Inferior parietal cortex (tissue), 1 donor: ENCODE measurements at regions not wholly inside any gene's neighbourhood (a gene's known extent, or its start where the extent isn't known, plus 50 kb on each side); places are given as distances from the start of the nearest gene placed in this dataset.
A peak's percentile ranks its signal among the peaks of the same experiment; 100 is the strongest.
"Not testable (repeated sequence)": the region's sequence is repeated elsewhere in the genome, so short reads cannot be mapped to it uniquely, and the experiment has no call there.

ENCODE experiments used
- DNase-seq: peaks from one replicate; pipeline ENCODE4 v3.0.0-alpha.2; 2016; ENCODE audit errors: extremely low spot score

DNA sequence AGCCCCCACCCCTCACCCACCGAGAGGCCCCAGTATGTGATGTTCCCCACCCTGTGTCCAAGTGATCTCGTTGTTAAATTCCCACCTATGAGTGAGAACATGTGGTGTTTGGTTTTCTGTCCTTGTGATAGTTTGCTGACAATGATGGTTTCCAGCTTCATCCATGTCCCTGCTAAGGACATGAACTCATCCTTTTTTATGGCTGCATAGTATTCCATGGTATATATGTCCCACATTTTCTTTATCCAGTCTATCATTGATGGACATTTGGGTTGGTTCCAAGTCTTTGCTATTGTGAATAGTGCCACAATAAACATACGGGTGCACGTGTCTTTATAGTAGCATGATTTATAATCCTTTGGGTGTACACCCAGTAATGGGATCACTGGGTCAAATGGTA is 79.2 kb downstream of the PXDC1 start:
- not testable (repeated sequence) for DNase-seq

DNA sequence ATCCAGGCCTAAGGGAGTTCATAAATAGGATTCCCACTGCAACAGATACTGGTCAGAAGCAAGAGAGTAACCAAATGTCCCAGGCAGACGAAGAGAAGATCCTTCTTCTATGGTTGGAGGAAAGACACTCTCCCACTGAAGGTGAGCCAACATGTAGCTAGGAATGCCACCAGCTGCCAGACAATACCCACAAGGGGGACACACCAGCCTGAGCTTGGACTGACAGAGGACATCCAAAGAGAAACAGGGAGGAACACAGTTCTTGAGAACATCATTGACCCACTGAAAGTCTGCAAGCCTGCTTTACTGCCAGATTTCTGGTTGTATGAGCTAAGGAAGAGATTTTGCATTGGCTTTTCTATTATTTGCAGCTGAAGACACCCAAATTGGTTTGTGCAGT is 80.1 kb downstream of the PXDC1 start:
- no peak for DNase-seq

DNA sequence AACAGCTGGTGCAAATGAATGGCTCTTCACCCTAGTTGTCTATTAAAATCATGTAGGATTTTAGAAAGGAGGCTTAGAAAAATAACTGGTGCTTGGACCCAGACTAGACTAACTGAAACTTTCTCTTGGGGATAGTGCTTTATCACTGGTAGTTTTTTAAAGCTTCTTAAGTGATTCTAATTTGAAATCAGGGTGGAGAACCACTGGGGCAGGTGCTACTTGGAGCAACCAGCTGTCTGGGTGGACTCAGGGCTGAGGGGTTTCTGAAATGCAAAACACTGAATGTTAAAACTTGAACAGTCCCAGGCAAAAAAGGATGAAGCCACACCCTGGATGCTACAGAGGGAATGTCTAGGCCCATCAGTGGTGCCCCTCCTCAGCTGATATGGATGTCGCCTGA is 81.2 kb downstream of the PXDC1 start:
- no peak for DNase-seq

DNA sequence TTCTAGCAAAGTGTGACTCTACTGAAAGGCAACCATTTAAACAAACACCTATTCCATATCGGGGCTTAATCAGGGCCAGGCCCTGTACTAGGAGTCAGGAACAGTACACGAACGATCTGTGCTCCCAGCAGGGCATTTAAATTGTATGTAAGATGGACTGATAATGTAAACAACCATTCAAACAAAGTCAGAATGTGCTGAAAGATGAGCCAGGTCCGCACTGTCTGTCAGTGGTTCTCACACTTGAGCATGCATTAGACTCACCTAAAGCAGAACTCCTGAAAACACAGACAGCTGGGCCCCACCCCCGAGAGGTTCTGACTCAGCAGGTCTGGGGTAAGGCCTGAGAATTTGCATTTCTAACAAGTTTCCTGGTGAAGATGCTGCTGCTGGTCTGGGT is 81.6 kb downstream of the PXDC1 start:
- DNase-seq: no peak

DNA sequence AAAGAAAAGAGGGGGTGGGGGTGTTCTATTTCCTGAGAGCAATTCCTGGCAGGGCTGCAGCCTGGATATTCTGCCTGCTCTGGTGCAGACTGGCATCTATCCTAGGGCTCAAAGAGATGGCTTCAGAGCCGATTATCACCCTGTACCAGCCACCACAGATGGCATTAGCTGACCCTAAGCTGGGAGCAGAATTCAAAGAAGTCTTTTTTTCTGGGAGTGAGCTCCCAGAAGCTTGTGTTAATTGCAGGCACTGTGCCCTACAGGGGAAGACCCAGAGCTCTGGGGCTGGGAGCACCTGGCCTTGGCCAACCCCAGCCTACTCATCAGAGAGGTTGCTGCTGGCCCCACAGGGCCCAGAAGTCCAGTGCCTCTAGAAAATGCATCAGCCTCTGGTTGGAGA is 85.9 kb downstream of the PXDC1 start:
- DNase-seq: peak; percentile 44

DNA sequence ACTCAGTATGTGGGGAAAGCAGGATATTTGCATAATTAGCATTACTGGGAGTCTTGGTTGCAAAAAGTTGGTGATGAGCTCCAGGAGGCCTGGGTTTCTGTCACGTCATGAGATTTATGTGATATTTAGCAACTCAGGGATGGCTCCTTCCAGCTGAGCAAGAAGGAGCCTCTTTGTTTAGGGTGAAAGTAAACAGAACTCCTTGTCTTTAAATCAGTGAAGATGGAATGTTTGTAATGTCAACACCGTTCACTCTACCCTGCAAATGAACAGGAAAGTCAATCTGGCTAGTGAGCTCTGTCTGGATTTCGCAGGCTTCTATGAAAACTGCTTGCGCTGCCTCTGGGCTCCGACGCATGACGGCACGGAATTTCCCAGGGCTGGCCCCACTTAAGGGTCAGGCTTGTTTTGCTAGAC is 86.9 kb downstream of the PXDC1 start:
- no peak for DNase-seq

DNA sequence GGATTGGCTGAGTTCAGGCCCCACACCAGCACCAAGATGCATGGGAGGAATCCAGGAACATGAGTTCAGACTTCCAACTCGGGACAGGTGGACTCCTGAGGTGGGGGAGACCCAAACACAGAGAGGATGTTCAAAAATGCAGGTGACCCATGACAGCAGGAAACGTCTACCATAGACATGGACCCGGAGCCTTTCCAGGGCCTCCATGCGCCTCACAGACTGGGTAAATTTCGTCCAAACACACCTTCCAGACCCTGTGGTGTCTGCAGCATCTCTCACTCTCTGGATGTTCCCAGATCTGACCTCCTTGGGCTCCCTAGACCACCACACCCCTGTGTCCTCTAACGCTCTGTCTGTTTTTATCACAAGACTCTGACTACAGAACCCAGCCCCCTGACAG is 87.7 kb downstream of the PXDC1 start:
- DNase-seq: no peak

DNA sequence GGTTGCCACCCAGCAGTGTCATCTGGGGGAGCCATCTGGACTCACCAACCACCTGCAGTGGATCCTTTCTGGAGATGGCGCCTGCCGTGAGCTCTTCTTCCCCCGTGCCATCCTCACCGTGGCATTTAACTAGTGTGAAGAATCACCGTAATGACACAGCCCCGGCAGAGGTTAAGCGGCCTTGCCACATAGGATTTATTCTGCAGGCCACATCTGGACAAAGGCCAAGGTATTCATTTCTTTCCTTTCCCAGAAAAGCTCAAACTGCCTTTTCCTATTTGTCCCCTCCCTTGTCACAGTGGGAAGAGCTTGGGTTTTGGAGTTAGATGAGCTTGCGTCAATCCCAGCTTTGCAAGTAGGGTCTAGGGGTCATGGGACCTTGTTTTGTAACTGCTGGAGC is 88.4 kb downstream of the PXDC1 start:
- no peak for DNase-seq

DNA sequence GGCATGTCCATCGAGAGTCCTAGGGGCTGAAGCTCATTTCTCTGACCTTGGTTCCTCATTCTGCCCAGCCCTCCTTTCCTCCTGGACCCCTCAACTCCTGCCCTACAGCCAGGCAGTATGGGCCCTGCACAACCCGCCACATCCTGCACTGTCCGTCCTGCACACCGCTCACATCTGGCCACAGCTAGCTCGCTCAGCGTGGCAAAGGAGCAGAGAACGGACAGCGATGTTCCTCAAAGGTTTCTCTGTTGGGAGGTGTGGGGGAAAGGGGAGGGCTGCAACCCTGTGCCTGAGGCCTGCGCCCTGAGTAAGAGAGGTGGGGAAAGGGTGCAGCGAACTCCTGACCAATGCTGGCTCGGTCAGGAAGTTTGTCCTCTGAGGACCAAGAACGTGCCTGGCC is 90.1 kb downstream of the PXDC1 start:
- no peak for DNase-seq

DNA sequence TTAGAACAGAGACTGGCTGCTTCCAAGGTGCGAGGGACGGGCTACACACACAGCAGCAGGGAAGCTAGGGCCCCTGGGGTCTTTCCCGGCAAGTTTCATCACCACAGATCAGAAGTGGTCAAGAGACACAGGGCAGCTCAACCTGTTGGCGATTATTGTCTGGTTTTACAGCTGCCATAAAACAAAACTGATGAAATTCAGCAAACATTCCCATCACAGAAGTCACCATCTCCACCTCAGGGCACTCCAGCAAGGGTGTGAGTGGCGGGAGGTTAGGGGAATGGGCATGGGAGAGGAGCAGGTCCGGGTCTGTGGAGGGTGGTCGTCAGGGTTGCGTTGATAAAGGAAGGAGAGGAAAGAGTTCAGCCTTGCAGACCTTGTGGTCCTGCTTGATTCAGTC is 91.0 kb downstream of the PXDC1 start:
- DNase-seq: no peak

DNA sequence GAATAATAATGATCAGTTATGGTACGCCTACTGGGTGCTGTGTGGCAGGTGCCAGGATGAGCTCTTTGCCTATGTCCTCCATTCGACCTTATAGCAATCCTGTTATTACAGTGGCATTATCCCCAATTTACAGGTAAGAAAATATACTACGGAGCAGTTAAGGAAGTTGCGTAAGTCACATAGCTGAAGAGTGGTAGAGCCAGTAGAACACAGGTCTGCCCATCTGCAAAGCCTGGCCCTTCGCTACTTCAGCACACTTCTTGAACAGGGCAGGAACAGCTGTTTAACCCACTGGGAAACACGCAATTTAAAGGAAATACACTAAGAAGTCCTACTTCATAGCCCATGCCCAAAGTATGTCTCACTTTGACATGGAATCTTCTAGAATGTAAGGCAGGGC is 91.8 kb downstream of the PXDC1 start:
- no peak for DNase-seq

DNA sequence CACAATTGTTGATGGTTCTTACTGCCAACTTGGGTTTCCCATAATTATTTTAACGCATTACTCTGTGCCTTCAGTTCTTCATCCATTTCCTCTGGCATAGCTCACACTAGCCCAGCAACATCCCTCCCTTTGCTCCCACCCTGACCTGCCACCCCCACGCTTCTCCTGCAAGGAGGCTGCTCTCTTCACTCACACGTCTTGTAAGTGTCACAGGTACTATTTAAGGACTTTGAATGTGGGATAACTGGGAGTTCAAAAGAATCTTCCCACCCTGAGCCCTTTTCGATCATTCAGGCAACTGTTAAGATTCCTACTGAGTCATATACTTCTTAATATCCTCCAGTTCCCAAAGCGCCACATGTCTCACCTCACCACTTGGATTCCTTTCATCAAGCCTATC is 95.4 kb downstream of the PXDC1 start:
- no peak for DNase-seq

DNA sequence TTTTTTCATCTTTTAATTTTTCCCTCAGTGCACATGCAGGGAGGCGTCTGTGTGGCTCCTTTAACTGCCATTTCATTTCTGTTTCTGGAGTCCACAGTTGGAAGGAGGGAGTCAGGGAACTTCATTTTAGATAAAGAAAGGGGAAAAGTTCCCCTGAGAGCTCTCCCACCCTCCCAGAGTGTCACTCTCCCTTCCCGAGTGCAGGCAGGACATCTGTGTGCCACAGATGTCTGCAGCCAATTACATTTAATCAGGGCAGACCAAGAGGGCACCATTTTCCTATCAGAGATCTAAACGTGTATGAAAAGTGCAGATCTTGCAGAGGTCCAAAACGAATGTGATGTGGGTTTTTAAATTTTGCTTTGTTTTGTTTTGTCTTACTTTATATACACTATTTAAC is 96.6 kb downstream of the PXDC1 start:
- no peak for DNase-seq

DNA sequence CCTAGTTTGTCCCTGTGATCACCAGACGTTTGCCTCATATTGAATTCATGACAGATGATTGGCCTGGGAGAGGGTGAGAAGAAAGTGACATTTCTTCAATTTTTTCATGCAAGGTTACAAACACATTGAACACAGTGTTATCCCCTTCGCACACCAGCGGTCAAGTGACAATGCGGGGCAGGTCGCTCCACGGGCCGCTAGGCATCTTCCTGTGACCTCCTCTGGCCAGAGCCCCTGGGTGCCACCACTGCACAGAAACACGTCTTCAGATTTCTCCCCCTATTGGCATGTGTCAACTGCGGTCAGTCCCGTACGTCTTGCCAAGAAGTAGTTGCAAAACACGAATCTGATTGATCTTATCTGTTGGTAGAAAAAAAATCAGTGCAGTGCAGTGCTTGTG is 97.1 kb downstream of the PXDC1 start:
- no peak for DNase-seq

DNA sequence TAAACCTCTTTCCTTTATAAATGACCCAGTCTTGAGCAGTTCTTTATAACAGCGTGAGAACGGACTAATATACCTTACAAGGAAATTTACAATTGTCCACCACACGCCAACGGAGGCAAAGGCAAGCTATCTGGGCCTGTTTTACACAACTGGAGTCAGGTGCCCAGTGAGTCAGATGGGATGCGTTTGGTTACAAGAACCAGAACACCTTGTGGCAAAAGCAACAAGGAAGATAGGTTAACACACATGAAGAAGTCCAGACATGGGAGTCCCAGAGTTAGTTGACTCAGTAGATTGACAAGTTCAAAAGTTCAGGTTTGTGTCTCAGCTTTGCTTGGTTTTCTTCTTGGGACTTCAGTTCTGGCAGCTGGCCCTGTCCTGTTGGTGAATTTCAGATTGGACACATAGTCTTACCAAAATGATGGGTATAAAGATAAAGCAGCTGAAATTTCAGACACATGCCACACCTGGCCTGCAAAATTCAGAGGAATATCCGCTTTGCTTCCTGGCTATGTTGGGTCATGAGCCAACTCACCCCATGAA is 97.9 kb downstream of the PXDC1 start:
- no peak for DNase-seq

DNA sequence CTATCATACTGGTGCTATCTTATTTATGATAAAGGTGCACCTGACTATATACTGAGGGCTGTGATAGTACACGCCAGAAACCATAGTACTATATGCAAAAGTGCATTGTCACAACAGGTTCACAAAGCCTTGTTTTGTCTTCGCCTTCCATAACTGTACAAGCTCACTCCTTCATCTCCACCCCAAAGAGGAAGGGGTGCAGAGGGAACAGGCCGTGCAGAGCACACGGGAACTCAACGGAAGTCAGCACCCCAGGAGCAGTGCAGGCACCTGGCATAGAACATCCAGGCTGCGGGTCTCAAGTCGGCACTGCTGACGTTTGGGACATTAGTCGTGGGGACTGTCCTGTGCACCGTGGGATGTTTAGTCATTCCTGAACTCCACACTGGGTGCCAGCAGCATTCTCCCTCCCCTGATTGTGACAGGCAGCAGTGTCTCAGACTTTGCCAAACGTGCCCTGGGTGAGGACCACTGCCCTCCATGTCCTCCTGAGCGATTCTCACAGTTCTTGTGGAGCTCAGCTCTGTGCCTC is 99.7 kb downstream of the PXDC1 start:
- no peak for DNase-seq

DNA sequence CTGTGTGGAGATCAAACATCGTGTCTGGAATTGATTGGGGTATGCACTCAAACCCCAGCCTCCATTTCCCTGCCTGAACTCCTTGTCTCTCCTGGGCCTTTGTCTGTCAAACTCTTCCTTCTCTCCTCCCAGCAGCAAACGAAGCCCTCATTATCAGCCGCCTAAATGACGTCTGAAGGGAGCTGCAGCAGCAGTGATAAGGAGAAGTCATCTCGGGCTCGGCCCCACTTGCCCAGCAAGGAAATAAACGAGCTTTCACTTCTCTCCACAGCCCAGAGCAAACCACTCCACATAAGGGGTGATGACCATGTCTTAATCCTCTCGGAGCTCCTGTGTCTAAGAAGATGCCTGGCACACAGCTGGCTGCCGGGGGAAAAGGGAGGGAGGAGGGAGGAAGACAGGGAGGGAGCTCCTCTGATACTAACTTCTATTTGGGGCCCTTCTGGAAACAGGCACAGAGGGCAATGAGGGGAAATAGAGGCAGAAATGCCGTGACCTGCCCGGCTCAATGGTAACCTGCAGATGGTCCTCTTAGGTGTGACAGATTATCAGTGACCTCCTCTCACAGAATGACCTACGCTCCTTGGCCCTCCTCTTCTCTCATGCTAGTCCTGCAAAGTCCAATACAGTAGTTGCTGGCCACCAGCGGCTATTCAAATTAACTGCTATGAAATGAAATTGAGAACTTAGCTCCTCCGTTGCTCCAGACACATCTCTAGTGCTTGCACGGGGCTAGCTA is 100.4 kb downstream of the PXDC1 start:
- peak; percentile 40 for DNase-seq

DNA sequence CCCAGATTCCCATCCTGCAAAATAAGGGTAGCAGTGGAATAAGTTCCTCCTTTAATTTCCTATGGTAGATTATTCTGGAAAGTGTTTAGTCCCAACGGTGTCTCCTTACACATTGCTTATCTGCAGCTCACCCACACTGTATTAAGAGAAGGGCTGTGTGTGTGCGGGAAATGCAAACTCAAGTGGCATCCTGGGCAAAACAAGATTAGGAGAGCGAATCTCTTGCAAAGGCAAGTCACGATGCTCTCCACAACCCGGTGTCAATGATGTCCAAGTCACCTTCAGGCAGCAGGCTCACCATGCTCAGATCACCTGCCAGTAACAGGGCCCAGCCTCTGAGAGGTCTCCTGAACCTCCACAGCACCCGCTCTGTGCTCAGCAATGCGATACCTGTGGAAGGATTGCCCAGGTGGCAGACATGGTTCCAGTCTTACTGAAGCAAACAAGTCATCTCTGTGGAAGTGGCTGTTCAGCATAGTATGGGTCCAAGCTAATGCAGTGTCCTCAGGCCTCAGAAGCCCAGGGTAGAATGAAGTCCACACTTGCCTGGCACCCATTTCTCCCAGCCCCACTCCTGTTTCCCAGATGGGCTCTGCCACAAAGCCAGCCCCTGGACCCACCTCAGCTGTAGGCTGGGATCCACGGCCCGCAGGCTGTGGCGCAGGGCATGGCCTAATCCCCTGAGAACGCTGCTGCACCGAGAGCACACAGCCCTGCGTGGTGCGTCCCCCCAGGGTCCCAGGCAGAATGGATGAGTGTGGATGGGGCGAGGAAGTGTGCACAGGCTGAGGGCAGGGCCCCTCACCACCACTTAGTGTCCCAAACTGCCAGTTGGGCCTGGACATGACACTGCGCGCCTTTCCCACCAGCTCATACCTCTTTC is 101.2 kb downstream of the PXDC1 start:
- no peak for DNase-seq

DNA sequence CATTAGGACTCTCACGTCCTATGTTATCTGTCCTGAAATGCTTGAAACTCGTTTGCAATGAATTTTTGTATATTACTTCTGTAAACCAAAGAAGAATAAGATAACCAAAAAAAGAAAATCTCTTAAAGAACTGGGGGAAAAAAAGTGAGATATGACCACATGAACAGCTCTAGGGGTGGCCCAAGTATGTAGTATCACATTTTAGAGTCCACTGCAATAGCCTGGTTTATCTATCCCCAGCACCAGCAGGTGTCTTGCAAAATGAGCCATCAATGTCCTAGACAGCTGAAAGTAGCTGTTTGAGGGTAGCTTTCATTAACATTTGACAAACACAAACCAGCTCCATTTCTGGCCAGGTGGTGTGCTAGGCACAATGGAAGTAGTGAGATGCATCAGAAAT is 102.8 kb downstream of the PXDC1 start:
- DNase-seq: no peak

DNA sequence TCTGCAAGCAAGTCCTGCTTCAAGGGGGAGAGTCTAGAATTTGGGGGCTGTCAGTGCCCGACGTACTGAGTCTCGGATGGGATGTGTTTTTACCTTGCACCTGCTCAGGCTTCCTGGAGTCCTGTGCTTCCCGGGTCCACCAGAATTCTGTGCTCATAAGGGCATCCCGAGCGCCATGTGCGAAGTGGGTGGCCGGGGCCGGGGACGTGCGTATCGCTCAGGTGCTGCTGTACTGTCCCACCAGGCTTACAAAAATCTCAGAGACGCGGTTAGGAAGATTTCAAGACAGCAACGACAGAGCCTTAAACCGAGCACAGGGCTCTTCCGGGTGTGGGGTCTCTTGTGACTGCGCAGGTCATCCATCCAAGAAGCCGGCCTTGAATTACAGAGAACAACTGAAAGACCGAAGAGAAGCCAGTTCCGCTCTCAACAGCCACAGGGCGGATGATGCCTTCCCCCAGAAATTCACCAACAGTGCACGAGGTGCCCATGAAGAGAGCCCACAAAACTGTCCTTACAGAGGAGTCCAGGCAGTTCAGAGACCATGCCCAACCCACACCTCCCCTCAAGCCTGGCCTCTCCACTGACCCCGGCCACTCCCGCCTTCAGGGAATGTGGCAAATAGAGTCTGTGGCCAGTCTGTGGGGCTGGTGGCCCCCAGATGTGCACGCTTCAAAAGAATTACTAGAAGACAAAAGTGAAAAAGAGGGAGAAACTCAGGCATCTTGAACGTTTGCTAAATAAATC is 104.7 kb downstream of the PXDC1 start:
- DNase-seq: no peak

DNA sequence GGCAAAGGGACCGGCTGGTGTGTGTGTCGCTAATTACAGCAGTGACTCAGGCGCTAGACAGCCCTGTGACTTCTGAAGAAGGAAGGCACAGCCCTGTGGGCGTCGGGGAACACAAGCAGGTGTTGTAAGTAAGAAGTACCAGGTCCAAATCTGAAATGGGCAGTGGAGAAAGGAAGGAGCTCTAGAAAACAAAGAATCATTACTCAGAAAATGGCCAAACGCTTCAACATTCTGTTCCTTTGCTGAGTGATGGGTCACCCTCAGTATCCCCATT is 106.8 kb downstream of the PXDC1 start:
- DNase-seq: no peak
